ENCODE measurements at regions not wholly inside any gene's neighbourhood (a gene's known extent, or its start where the extent isn't known, plus 50 kb on each side); places are given as distances from the start of the nearest gene placed in this dataset.
A peak's percentile ranks its signal among the peaks of the same experiment; 100 is the strongest.

DNA sequence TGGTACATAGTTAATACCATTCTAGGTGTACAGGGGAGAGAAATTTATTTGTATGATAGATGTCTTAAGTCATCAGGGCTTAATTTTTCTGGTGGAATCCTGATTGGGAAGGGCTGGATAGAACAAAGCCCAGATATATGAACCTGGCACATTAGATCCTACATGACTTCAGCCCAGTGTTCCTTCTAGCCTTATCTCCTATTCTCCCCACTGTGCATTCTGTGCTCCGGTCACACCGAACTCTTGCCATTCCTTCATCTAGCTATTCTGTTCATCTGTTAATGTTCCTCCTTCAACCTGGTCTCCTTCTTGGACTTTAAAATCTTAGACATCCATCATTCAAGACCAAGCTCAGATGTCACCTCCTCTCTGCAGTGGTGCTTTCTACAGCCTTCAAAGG, 68.9 kb upstream of the EED start (continued):
- TF ChIP-seq, protein P1, sequence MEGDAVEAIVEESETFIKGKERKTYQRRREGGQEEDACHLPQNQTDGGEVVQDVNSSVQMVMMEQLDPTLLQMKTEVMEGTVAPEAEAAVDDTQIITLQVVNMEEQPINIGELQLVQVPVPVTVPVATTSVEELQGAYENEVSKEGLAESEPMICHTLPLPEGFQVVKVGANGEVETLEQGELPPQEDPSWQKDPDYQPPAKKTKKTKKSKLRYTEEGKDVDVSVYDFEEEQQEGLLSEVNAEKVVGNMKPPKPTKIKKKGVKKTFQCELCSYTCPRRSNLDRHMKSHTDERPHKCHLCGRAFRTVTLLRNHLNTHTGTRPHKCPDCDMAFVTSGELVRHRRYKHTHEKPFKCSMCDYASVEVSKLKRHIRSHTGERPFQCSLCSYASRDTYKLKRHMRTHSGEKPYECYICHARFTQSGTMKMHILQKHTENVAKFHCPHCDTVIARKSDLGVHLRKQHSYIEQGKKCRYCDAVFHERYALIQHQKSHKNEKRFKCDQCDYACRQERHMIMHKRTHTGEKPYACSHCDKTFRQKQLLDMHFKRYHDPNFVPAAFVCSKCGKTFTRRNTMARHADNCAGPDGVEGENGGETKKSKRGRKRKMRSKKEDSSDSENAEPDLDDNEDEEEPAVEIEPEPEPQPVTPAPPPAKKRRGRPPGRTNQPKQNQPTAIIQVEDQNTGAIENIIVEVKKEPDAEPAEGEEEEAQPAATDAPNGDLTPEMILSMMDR (IDR thresholded peaks at IDR 0.05), result no peak

DNA sequence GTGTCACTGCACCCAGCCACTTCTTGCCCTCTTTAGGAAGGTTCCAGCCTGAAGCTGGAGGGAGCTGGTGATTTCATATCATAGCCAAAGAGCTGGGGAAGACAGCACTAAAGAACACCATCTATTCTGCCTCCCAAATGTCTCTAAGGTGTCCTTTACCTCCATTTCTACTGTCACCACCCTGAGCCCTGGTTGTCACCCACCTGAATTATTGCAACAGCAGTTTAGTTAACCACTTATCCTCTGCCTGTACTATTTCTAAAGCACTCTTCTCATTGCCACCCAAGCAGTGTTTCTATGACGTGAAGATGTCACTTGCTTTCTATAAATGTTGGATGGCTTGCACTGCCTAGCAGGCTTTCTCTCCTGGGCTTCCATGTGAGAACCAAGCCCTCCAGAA, 69.4 kb upstream of the EED start:
- Histone ChIP-seq H4K20me1 (ENCODE audit: insufficient read depth) (no peaks in the 10 kb centered on the region), H3K4me3 (ENCODE audit: low read depth in 2 of 2, low read length in 1 of 2) (no peak overlapping the region), H3K9me2 (no peaks in the 10 kb centered on the region), H3K4me2 (peak overlapping the region; percentile 30; the same call in 1 of the 2 replicates), H3F3A (replicated peaks; ENCODE audit: insufficient read depth) (peaks cover 27% of the 10 kb centered on the region), H3K79me2 (ENCODE audit: insufficient read depth) (no peaks in the 10 kb centered on the region), H3K27ac (ENCODE audit: low read depth in 2 of 2, low read length in 1 of 2) (peak overlapping the region in 1 of 2 experiments; percentile 87; a peak in 2 of 4 replicates), H2AFZ (ENCODE audit: low read depth) (no peak overlapping the region), H3K9ac (no peak overlapping the region), H3K9me3 (no peaks in the 10 kb centered on the region), H3K36me3 (replicated peaks in 1 of 2; ENCODE audit: control insufficient read depth in 1 of 2, insufficient read depth in 2 of 2, low read length in 1 of 2) (no peaks in the 10 kb centered on the region), H3K4me1 (ENCODE audit: control insufficient read depth in 1 of 2, insufficient read depth in 2 of 2, low read depth in 1 of 2, low read length in 1 of 2) (peaks cover 15% of the 10 kb centered on the region in 2 experiments; a peak in 2 of 4 replicates), H3K27me3 (ENCODE audit: insufficient read depth) (no peaks in the 10 kb centered on the region)
- TF ChIP-seq, protein P2, sequence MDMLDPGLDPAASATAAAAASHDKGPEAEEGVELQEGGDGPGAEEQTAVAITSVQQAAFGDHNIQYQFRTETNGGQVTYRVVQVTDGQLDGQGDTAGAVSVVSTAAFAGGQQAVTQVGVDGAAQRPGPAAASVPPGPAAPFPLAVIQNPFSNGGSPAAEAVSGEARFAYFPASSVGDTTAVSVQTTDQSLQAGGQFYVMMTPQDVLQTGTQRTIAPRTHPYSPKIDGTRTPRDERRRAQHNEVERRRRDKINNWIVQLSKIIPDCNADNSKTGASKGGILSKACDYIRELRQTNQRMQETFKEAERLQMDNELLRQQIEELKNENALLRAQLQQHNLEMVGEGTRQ (IDR thresholded peaks at IDR 0.05; ENCODE audit: borderline replicate concordance, low read depth, low read length), result no peak
- TF ChIP-seq RCOR1 (IDR thresholded peaks at IDR 0.05; ENCODE audit: low read length) (no peak), YY1 (IDR thresholded peaks at IDR 0.05; ENCODE audit: low read depth) (no peak), RAD21 (IDR thresholded peaks at IDR 0.05; ENCODE audit: low read length) (no peak), TCF12 (IDR thresholded peaks at IDR 0.05) (no peak), EZH2phosphoT487 (IDR thresholded peaks at IDR 0.05; ENCODE audit: borderline replicate concordance, low read depth) (no peak), JUND (IDR thresholded peaks at IDR 0.05) (no peak), NFIC (IDR thresholded peaks at IDR 0.05; ENCODE audit: borderline replicate concordance) (no peak)
- TF ChIP-seq, protein P3, sequence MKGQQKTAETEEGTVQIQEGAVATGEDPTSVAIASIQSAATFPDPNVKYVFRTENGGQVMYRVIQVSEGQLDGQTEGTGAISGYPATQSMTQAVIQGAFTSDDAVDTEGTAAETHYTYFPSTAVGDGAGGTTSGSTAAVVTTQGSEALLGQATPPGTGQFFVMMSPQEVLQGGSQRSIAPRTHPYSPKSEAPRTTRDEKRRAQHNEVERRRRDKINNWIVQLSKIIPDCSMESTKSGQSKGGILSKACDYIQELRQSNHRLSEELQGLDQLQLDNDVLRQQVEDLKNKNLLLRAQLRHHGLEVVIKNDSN (IDR thresholded peaks at IDR 0.05; ENCODE audit: borderline replicate concordance, low read depth), result no peak
- TF ChIP-seq, protein P1 (IDR thresholded peaks at IDR 0.05), result no peak
- TF ChIP-seq, protein P4, sequence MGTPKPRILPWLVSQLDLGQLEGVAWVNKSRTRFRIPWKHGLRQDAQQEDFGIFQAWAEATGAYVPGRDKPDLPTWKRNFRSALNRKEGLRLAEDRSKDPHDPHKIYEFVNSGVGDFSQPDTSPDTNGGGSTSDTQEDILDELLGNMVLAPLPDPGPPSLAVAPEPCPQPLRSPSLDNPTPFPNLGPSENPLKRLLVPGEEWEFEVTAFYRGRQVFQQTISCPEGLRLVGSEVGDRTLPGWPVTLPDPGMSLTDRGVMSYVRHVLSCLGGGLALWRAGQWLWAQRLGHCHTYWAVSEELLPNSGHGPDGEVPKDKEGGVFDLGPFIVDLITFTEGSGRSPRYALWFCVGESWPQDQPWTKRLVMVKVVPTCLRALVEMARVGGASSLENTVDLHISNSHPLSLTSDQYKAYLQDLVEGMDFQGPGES (IDR thresholded peaks at IDR 0.05; ENCODE audit: low read depth, low read length), result no peak
- ChIA-PET CTCF (interaction anchor here (1.2 kb wide), 1 partner anchor 18 kb away, joined by 3 read pairs; no protein-coding TSS in a partner anchor), POLR2A (no interaction called here)
- no peak for DNase-seq
- 93% methylated on average over 1 of the region's 1 CpG for WGBS (ENCODE audit: low lambda C conversion rate)

Data from SK-N-SH (cell line).